ENCODE measurements at regions not wholly inside any gene's neighbourhood (a gene's known extent, or its start where the extent isn't known, plus 50 kb on each side); places are given as distances from the start of the nearest gene placed in this dataset.

DNA sequence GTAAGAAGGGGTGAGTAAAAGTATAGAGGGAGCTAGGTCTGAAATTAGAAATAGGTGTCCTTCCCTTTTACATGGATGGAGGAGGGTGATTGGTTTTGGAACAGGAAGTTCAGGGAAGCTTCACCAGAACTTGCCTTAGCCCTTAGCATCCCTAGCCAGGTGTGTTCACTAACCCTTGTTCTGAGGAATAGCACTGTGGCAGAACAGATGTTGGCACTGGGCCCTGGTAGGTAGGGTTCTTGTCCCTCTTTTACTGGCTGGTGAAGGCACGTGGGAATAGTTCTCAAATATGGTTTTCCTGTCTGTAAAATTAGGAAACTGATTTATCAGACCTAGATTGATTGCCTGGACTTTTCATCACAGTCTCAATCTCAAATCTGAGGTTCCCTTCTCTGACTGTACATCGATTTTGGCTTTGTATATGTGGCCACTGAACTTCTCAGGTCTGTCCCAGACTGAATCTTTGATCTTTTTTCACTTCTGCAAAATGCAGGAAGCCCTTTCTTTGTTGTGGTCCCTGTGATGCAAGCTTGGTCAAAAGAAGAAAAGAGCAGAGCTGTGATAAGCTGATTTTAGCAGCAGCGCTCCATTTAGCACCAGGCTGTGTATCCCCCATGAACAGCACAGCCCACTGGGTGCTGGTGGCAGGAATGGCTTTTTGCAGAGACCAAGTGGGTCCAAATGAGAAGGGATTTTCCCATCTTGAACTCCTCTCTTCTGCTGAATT is 86.2 kb upstream of the HTR2A start:
- no peak for DNase-seq (ENCODE audit: low read depth)

DNA sequence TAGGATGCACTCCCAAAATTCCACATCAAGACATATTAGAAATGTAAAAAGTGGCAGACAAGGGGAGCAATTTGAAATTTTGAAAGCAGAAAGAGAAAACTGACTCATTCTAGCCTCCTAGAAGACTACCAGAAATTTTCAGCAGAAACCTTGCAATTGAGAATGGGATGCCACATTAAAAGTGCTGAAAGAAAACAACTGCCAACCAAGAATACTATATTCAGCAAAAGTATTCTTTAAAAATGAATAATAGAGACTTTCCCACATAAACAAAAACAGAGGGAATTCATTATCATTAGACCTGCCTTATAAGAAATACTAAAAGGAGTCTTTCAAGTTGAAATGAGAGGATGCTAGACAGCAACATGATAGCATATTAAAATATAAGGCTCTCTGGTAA is 78.3 kb upstream of the HTR2A start:
- DNase-seq (ENCODE audit: low read depth), result no peak

DNA sequence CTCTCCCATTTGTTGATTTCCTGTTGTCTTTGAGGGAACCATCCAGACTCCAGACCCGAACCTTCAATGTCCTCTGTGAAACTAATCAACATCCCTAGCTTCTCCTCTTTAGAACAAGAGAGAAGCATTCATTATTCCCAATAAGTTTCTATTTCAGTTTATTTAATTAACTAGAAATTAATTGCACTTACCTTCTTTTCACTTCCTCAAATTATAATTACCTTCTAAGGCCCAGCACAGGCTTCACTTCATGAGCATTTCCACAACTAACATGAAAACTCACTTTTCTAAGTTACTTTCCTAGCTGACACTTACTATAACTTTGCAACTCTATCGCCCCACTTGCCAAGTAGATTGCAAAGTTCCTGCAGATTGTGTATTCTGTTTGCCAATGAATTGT is 71.6 kb upstream of the HTR2A start:
- DNase-seq (ENCODE audit: low read depth), result no peak

DNA sequence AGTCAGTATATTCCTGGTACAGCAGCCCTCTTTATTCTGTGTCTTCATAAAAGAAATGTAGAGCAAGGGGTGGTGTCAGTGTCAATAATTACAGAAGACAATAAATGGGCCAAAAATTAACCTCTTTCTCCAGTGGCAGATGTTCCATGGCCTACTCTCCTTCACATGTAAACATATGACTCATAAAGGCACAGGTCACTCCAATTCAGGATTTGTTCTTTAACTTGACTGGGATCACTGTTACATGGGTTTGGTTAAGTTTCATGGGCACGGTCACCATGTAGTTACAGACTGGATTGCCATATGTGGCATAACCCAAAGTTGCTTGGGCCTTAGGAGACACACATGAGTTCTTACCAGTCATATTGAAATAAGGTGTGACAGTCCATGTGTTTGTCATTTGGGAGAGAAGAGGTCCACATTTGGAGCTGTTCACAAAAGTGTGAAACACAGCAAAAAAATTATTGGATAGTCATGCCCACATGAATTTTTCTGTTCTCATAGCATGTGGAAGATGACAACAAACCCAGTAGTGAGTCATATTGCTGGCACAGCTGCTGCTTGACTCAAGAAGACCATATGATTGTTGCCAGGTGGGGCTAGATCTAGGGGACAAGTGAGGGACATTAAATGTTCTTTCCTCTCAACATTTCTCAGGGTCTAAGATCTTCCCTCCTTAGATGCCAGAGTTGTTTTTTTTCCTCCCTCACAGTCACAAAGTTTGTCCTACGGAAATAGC is 68.1 kb upstream of the HTR2A start:
- no peak for DNase-seq (ENCODE audit: low read depth)

- DNase-seq (ENCODE audit: low read depth), result no peak
These were observed 67.1 kb upstream of the HTR2A start for GRCh38 chr13:46963904-46964303.

DNA sequence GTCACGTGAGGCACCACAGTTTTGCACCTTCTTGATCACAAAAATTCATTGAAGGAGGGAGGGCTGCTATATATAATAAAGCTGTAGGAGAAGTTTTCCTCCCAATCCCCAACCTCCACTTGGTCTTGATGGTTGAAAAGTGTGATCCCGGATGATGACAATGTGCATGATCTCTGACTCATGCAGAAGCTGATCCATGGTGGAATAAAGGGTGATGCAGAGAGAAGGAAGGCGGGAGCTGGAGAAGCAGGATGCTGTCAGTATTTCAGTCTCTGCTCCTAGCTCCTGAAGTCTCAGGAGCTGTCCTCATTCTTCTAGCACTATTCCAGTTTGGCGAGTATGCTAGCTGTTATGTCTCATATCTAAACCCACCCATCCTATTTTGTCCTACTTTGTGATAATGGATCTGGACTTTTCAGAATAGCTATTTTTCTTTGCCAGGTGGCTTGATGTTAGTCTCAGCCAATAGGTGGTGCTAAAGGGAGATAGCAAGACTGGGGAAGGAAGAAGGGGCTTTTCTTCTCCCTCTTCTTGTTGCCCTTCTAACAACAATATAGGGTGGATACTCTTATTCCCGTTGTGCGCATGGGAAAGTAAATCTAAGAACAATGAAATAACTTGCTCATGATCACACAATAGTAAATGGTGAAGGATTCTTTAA is 65.6 kb upstream of the HTR2A start:
- DNase-seq (ENCODE audit: low read depth), result no peak

- DNase-seq (ENCODE audit: low read depth), result no peak
These were observed 64.9 kb upstream of the HTR2A start for GRCh38 chr13:46961719-46962118.

GRCh38 chr13:46953941-46954340 is 57.1 kb upstream of the HTR2A start:
- DNase-seq (ENCODE audit: low read depth), result no peak

- no peak for DNase-seq (ENCODE audit: low read depth)
These were observed 56.5 kb upstream of the HTR2A start for GRCh38 chr13:46953331-46953730.

DNA sequence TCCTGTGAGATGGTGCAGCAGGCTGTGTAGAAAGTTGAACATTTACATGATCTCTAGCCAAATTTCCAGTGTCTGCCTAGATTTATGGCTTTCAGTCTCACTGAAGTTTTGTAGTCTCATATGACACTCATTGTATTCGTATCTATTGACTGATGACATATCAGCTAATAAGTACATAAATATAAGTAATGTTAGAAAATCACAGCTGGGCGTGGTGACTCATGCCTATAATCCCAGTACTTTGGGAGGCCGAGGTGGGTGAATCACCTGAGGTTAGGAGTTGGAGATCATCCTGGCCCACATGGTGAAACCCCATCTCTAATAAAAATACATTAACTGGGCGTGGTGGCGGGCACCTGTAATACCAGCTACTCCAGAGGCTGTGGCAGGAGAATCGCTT is 54.7 kb upstream of the HTR2A start:
- no peak for DNase-seq (ENCODE audit: low read depth)

- DNase-seq (ENCODE audit: low read depth), result no peak
These were observed 52.4 kb upstream of the HTR2A start for GRCh38 chr13:46949211-46949610.

DNA sequence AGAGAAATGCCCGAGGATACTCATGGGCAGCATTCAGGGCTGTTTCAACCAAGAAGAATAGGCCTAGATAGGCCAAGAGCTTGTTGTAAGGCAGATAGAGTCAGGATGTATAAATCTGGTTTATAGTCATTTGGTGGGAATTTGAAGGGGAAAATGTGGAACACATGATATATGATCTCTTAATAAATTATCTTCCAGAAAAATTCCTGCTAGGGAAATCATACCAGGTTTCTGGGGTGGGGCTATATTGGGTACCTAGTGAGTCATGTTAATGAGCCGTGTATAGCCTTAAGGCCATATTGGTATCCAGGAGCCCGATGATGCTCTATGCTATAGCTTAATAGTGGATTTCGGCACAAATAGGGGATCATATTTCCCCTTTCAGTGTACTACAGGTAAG is 51.5 kb upstream of the HTR2A start:
- no peak for DNase-seq (ENCODE audit: low read depth)

GRCh38 chr13:46947425-46948191 is 50.8 kb upstream of the HTR2A start:
- DNase-seq (ENCODE audit: low read depth), result no peak
